H9 (cell line): ENCODE measurements at regions not wholly inside any gene's neighbourhood (a gene's known extent, or its start where the extent isn't known, plus 50 kb on each side); places are given as distances from the start of the nearest gene placed in this dataset.

ENCODE experiments used
- DNase-seq: peaks from one replicate; pipeline ENCODE4 v3.0.0-alpha.2; 2017
- H2AFZ ChIP-seq: one replicate; pipeline ENCODE4 v1.6.1; 2013; ENCODE audit warnings: mild to moderate bottlenecking, low read length, control low read depth, moderate library complexity
- H2AK5ac ChIP-seq: 2 replicates; pipeline ENCODE4 v1.6.1; 2013; ENCODE audit warnings: low read length, control low read depth, mixed read lengths; ENCODE audit not compliant: insufficient read length
- H2BK120ac ChIP-seq: one replicate; pipeline ENCODE4 v1.6.1; 2013; ENCODE audit warnings: low read depth, mild to moderate bottlenecking, low read length, control low read depth, inconsistent platforms; ENCODE audit not compliant: poor library complexity, severe bottlenecking
- H2BK12ac ChIP-seq: 2 replicates; pipeline ENCODE4 v1.6.1; 2013; ENCODE audit warnings: low read length, control low read depth, mixed read lengths, low read depth; ENCODE audit not compliant: insufficient read length
- H2BK15ac ChIP-seq: 2 replicates; pipeline ENCODE4 v1.6.1; 2013; ENCODE audit warnings: low read depth, low read length, control low read depth
- H2BK20ac ChIP-seq: one replicate; pipeline ENCODE4 v1.6.1; 2013; ENCODE audit warnings: low read depth, mild to moderate bottlenecking, low read length, control low read depth, inconsistent platforms; ENCODE audit not compliant: poor library complexity, severe bottlenecking
- H2BK5ac ChIP-seq: 2 replicates; pipeline ENCODE4 v1.6.1; 2013; ENCODE audit warnings: low read length, control low read depth, mixed read lengths; ENCODE audit not compliant: insufficient read length
- H3K14ac ChIP-seq: 2 replicates; pipeline ENCODE4 v1.6.1; 2013; ENCODE audit warnings: low read length, control low read depth; ENCODE audit not compliant: insufficient read depth
- H3K18ac ChIP-seq: 2 replicates; pipeline ENCODE4 v1.6.1; 2013; ENCODE audit warnings: low read depth, mild to moderate bottlenecking, mixed read lengths, low read length, control low read depth; ENCODE audit not compliant: insufficient read length
- H3K23ac ChIP-seq: 2 replicates; pipeline ENCODE4 v1.6.1; 2013; ENCODE audit warnings: low read length, control low read depth, mixed read lengths, low read depth; ENCODE audit not compliant: insufficient read length
- H3K23me2 ChIP-seq: 2 replicates; pipeline ENCODE4 v1.6.1; 2013; ENCODE audit warnings: low read depth, mild to moderate bottlenecking, mixed read lengths, low read length, control low read depth; ENCODE audit not compliant: insufficient read length, poor library complexity, severe bottlenecking
- H3K27ac ChIP-seq: 2 replicates; pipeline ENCODE4 v1.5.1; 2013; ENCODE audit warnings: low read length, control low read depth, mixed read lengths, low read depth; ENCODE audit not compliant: insufficient read length
- H3K27me3 ChIP-seq: 2 replicates; pipeline ENCODE4 v1.6.1; 2013; ENCODE audit warnings: low read length, control low read depth, inconsistent platforms; ENCODE audit not compliant: insufficient read depth
- H3K4ac ChIP-seq: 2 replicates; pipeline ENCODE4 v1.6.1; 2013; ENCODE audit warnings: low read depth, mild to moderate bottlenecking, control low read depth, inconsistent platforms, low read length, moderate library complexity
- H3K4me1 ChIP-seq: 2 replicates; pipeline ENCODE4 v1.6.1; 2013; ENCODE audit warnings: low read length, control low read depth, inconsistent platforms; ENCODE audit not compliant: insufficient read depth
- H3K4me2 ChIP-seq: 2 replicates; pipeline ENCODE4 v1.6.1; 2013; ENCODE audit warnings: low read length, control low read depth, mixed read lengths; ENCODE audit not compliant: insufficient read length, insufficient read depth
- H3K56ac ChIP-seq: 2 replicates; pipeline ENCODE4 v1.6.1; 2013; ENCODE audit warnings: low read depth, mild to moderate bottlenecking, mixed read lengths, low read length, control low read depth; ENCODE audit not compliant: insufficient read length
- H3K79me1 ChIP-seq: 2 replicates; pipeline ENCODE4 v1.6.1; 2013; ENCODE audit warnings: low read depth, mild to moderate bottlenecking, moderate library complexity, low read length, control low read depth, inconsistent platforms; ENCODE audit not compliant: insufficient read depth, poor library complexity, severe bottlenecking
- H3K79me2 ChIP-seq: 2 replicates; pipeline ENCODE4 v1.6.1; 2013; ENCODE audit warnings: low read length, control low read depth, inconsistent platforms; ENCODE audit not compliant: insufficient read depth
- H3K9ac ChIP-seq: 2 replicates; pipeline ENCODE4 v1.6.1; 2013; ENCODE audit warnings: low read length, control low read depth, mixed read lengths; ENCODE audit not compliant: insufficient read length; ENCODE audit errors: extremely low read depth
- H3K9me3 ChIP-seq: one replicate; pipeline ENCODE4 v1.6.1; 2013; ENCODE audit warnings: low read depth, low read length, inconsistent platforms; ENCODE audit not compliant: control insufficient read depth
- H3T11ph ChIP-seq: one replicate; pipeline ENCODE4 v1.6.1; 2013; ENCODE audit warnings: mild to moderate bottlenecking, low read length, control low read depth, inconsistent platforms
- H4K20me1 ChIP-seq: one replicate; pipeline ENCODE4 v1.6.1; 2013; ENCODE audit not compliant: control insufficient read depth, insufficient read length, insufficient read depth
- H4K5ac ChIP-seq: 2 replicates; pipeline ENCODE4 v1.6.1; 2013; ENCODE audit warnings: low read depth, mild to moderate bottlenecking, mixed read lengths, low read length, control low read depth; ENCODE audit not compliant: insufficient read length
- H4K8ac ChIP-seq: replicated peaks from 2 replicates; pipeline ENCODE4 v1.6.1; 2013; ENCODE audit warnings: low read length, control low read depth, mixed read lengths, low read depth; ENCODE audit not compliant: insufficient read length
- H4K91ac ChIP-seq: 2 replicates; pipeline ENCODE4 v1.6.1; 2013; ENCODE audit warnings: low read depth, mild to moderate bottlenecking, moderate library complexity, mixed read lengths, low read length, control low read depth; ENCODE audit not compliant: insufficient read length
- H3K27ac Mint-ChIP-seq, 3 experiments: 2 replicates in 2 of 3; 3 replicates in 1 of 3; pipeline ENCODE4 v1.8.0; 2020 to 2021; ENCODE audit warnings: mixed read lengths in 3 of 3, mild to moderate bottlenecking in 1 of 3, moderate library complexity in 1 of 3
- H3K27me3 Mint-ChIP-seq: 2 replicates; pipeline ENCODE4 v1.8.0; 2021; ENCODE audit warnings: low read depth, mild to moderate bottlenecking, moderate library complexity, mixed read lengths
- H3K36me3 Mint-ChIP-seq, 3 experiments: 2 replicates in 2 of 3; 3 replicates in 1 of 3; pipeline ENCODE4 v1.8.0; 2020 to 2021; ENCODE audit warnings: low read depth in 3 of 3, mixed read lengths in 3 of 3; ENCODE audit not compliant: insufficient read depth in 1 of 3
- H3K4me1 Mint-ChIP-seq, 2 experiments: 2 replicates each; pipeline ENCODE4 v1.8.0; 2020; ENCODE audit warnings: mixed read lengths in 2 of 2
- H3K4me3 Mint-ChIP-seq, 2 experiments: 2 replicates in 1 of 2; 3 replicates in 1 of 2; pipeline ENCODE4 v1.8.0; 2020 to 2021; ENCODE audit warnings: mild to moderate bottlenecking in 2 of 2, mixed read lengths in 2 of 2, moderate library complexity in 1 of 2
- H3K9me3 Mint-ChIP-seq, 2 experiments: 2 replicates in 1 of 2; 3 replicates in 1 of 2; pipeline ENCODE4 v1.8.0; 2020; ENCODE audit warnings: mild to moderate bottlenecking in 2 of 2, mixed read lengths in 2 of 2, moderate library complexity in 1 of 2
- WGBS: extraction: QIAGEN DNeasy Blood & Tissue Kit; methylation state at CpG from one replicate; pipeline ENCODE4 v1.1.7; 2013; ENCODE audit warnings: missing lambda C conversion rate, low lambda C conversion rate, mixed read lengths; ENCODE audit not compliant: insufficient read length; ENCODE audit errors: extremely low coverage; 5-methylcytosine and 5-hydroxymethylcytosine counted together
- TF ChIP-seq, protein P1 (sequence below): fragments of 200-600 bp; sonication (generic); conservative IDR thresholded peaks from 3 replicates; pipeline ENCODE4 v1.8.0; 2021; ENCODE audit warnings: antibody characterized with exemption, mild to moderate bottlenecking

DNA sequence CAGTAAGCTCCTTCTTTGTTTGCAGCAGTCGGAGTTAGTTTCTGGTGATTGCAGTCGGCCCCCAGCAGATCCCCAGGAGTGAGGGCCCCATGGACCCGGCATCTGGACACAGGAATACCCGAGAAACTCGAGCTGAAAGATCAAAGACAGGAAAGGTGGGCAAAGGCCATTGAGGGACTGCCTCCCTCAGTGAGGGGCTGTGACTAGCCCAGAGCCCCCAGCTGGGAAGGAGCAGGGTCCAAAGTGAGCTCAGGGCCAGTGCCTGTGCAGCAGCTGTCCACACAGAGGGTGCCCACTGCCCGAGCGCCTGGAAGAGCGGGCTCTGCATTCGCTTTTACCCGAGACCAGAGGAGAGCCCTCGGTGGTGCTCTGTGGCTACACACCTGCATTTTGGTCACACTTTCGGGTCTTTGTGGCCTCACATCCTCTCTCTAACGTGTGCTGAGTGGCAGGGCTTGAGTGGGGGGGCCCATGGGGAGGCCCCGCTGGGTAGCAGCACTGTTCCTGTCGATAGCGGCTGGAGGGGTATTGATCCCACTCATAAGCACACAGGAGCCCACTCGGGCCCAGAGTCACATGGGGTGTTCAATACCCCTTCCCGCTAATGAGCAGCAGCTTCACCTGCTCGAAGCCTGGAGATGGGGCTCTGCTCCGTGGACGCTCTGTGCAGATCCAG lies 532.9 kb downstream of the TBC1D22A start:
- Histone ChIP-seq H3K79me1 (no peaks in the 10 kb centered on the region), H3K4me2 (no peak overlapping the region), H2BK120ac (no peak overlapping the region), H3K4ac (no peak overlapping the region), H3K79me2 (no peaks in the 10 kb centered on the region), H3K9ac (no peak overlapping the region), H3K23me2 (no peaks in the 10 kb centered on the region), H4K20me1 (no peaks in the 10 kb centered on the region), H2AFZ (no peak overlapping the region), H3T11ph (no peak overlapping the region), H2BK5ac (no peak overlapping the region), H3K27ac (no peak overlapping the region), H3K27me3 (no peaks in the 10 kb centered on the region), H4K5ac (no peak overlapping the region), H2BK20ac (no peak overlapping the region), H2BK12ac (no peak overlapping the region), H3K23ac (no peak overlapping the region), H3K14ac (no peak overlapping the region), H2AK5ac (no peak overlapping the region), H3K18ac (no peak overlapping the region), H3K4me1 (no peaks in the 10 kb centered on the region), H4K91ac (no peak overlapping the region), H3K56ac (no peak overlapping the region), H3K9me3 (peaks cover 94% of the 10 kb centered on the region), H2BK15ac (no peak overlapping the region; the same call in 1 of the 2 replicates), H4K8ac (no peak overlapping the region)
- H3K27me3 Mint-ChIP-seq = peaks cover 10% of the 10 kb centered on the region
- H3K4me3 Mint-ChIP-seq = no peak overlapping the region
- TF ChIP-seq, protein P1, sequence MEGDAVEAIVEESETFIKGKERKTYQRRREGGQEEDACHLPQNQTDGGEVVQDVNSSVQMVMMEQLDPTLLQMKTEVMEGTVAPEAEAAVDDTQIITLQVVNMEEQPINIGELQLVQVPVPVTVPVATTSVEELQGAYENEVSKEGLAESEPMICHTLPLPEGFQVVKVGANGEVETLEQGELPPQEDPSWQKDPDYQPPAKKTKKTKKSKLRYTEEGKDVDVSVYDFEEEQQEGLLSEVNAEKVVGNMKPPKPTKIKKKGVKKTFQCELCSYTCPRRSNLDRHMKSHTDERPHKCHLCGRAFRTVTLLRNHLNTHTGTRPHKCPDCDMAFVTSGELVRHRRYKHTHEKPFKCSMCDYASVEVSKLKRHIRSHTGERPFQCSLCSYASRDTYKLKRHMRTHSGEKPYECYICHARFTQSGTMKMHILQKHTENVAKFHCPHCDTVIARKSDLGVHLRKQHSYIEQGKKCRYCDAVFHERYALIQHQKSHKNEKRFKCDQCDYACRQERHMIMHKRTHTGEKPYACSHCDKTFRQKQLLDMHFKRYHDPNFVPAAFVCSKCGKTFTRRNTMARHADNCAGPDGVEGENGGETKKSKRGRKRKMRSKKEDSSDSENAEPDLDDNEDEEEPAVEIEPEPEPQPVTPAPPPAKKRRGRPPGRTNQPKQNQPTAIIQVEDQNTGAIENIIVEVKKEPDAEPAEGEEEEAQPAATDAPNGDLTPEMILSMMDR = no peak
- no CpG with 5 or more reads among the region's 21 CpGs for WGBS
- H3K27ac Mint-ChIP-seq = no peak overlapping the region; a peak in 1 of 7 replicates
- H3K36me3 Mint-ChIP-seq = peaks cover 8 to 46% (median 15%) of the 10 kb centered on the region in 3 experiments; a peak in 6 of 7 replicates
- H3K4me1 Mint-ChIP-seq = no peaks in the 10 kb centered on the region
- peaks cover 88 to 100% of the 10 kb centered on the region in 2 experiments for H3K9me3 Mint-ChIP-seq
- no peak for DNase-seq
